ENCODE measurements at regions not wholly inside any gene's neighbourhood (a gene's known extent, or its start where the extent isn't known, plus 50 kb on each side); places are given as distances from the start of the nearest gene placed in this dataset.

GRCh38 chrX:13430136-13430827, 110.4 kb upstream of the ATXN3L start:
- TF ChIP-seq CTCF (IDR thresholded peaks at IDR 0.05; ENCODE audit: unreplicated experiment) = no peak
- peaks cover 9% of the 10 kb centered on the region for H3K4me1 Mint-ChIP-seq (ENCODE audit: low read depth)
- DNase-seq (ENCODE audit: low spot score, unreplicated experiment) = no peak
- no peaks in the 10 kb centered on the region for H3K27me3 Mint-ChIP-seq
- H3K36me3 Mint-ChIP-seq (ENCODE audit: insufficient read depth) = no peaks in the 10 kb centered on the region
- no peak overlapping the region for H3K4me3 Mint-ChIP-seq (ENCODE audit: low read depth)
- no peak overlapping the region for H3K27ac Mint-ChIP-seq
- H3K9me3 Mint-ChIP-seq (ENCODE audit: low read depth) = peaks cover 7% of the 10 kb centered on the region

GRCh38 chrX:13428053-13428786, 108.4 kb upstream of the ATXN3L start:
- Mint-ChIP-seq H3K36me3 (ENCODE audit: insufficient read depth) (no peaks in the 10 kb centered on the region), H3K4me1 (ENCODE audit: low read depth) (peaks cover 9% of the 10 kb centered on the region), H3K27me3 (no peaks in the 10 kb centered on the region), H3K4me3 (ENCODE audit: low read depth) (no peak overlapping the region), H3K9me3 (ENCODE audit: low read depth) (peaks cover 7% of the 10 kb centered on the region), H3K27ac (no peak overlapping the region)
- DNase-seq (ENCODE audit: low spot score, unreplicated experiment) = no peak
- TF ChIP-seq CTCF (IDR thresholded peaks at IDR 0.05; ENCODE audit: unreplicated experiment) = no peak

GRCh38 chrX:13427441-13428052, 107.7 kb upstream of the ATXN3L start:
- H3K4me1 Mint-ChIP-seq (ENCODE audit: low read depth) = peaks cover 9% of the 10 kb centered on the region

GRCh38 chrX:13420545-13421183, 100.8 kb upstream of the ATXN3L start:
- no peak overlapping the region for H3K27ac Mint-ChIP-seq
- H3K36me3 Mint-ChIP-seq (ENCODE audit: insufficient read depth) = no peaks in the 10 kb centered on the region
- H3K4me3 Mint-ChIP-seq (ENCODE audit: low read depth) = no peak overlapping the region
- peaks cover 4% of the 10 kb centered on the region for H3K4me1 Mint-ChIP-seq (ENCODE audit: low read depth)
- DNase-seq (ENCODE audit: low spot score, unreplicated experiment) = no peak
- H3K9me3 Mint-ChIP-seq (ENCODE audit: low read depth) = peaks cover 31% of the 10 kb centered on the region
- TF ChIP-seq CTCF (IDR thresholded peaks at IDR 0.05; ENCODE audit: unreplicated experiment) = no peak
- no peaks in the 10 kb centered on the region for H3K27me3 Mint-ChIP-seq

More at GRCh38 chrX:13427441-13428052, 107.7 kb upstream of the ATXN3L start:
- no peak for DNase-seq (ENCODE audit: low spot score, unreplicated experiment)
- Mint-ChIP-seq H3K36me3 (ENCODE audit: insufficient read depth) (no peaks in the 10 kb centered on the region), H3K27ac (no peak overlapping the region), H3K4me3 (ENCODE audit: low read depth) (no peak overlapping the region), H3K27me3 (no peaks in the 10 kb centered on the region), H3K9me3 (ENCODE audit: low read depth) (peaks cover 5% of the 10 kb centered on the region)
- no peak for TF ChIP-seq CTCF (IDR thresholded peaks at IDR 0.05; ENCODE audit: unreplicated experiment)

- Mint-ChIP-seq H3K4me1 (ENCODE audit: low read depth) (peaks cover 5% of the 10 kb centered on the region), H3K36me3 (ENCODE audit: insufficient read depth) (no peaks in the 10 kb centered on the region), H3K27ac (no peak overlapping the region), H3K27me3 (no peaks in the 10 kb centered on the region), H3K9me3 (ENCODE audit: low read depth) (peaks cover 31% of the 10 kb centered on the region), H3K4me3 (ENCODE audit: low read depth) (no peak overlapping the region)
- no peak for TF ChIP-seq CTCF (IDR thresholded peaks at IDR 0.05; ENCODE audit: unreplicated experiment)
- DNase-seq (ENCODE audit: low spot score, unreplicated experiment) = no peak
These were observed 100.1 kb upstream of the ATXN3L start for GRCh38 chrX:13419918-13420317.
